ENCODE measurements at regions not wholly inside any gene's neighbourhood (a gene's known extent, or its start where the extent isn't known, plus 50 kb on each side); places are given as distances from the start of the nearest gene placed in this dataset.
"Not testable (repeated sequence)": the region's sequence is repeated elsewhere in the genome, so short reads cannot be mapped to it uniquely, and the experiment has no call there.

GRCh38 chr10:27372095-27372494 is 131.5 kb upstream of the ACBD5 start:
- CTCF ChIA-PET: interaction anchor here (0.8 kb wide), 1 partner anchor 12 kb away, joined by 4 read pairs; no protein-coding TSS in a partner anchor
- Mint-ChIP-seq H3K27ac (no peak overlapping the region), H3K9me3 (no peaks in the 10 kb centered on the region), H3K36me3 (ENCODE audit: low read depth) (no peaks in the 10 kb centered on the region), H3K4me3 (no peak overlapping the region), H3K27me3 (peaks cover 2% of the 10 kb centered on the region), H3K4me1 (peaks cover 4% of the 10 kb centered on the region)
- intact Hi-C loops (cut with micrococcal nuclease): no loop called here
- ATAC-seq (ENCODE audit: low read depth) (no peak), DNase-seq (no peak)
- POLR2A ChIA-PET: no interaction called here
- TF ChIP-seq CTCF (IDR thresholded peaks at IDR 0.05): no peak

DNA sequence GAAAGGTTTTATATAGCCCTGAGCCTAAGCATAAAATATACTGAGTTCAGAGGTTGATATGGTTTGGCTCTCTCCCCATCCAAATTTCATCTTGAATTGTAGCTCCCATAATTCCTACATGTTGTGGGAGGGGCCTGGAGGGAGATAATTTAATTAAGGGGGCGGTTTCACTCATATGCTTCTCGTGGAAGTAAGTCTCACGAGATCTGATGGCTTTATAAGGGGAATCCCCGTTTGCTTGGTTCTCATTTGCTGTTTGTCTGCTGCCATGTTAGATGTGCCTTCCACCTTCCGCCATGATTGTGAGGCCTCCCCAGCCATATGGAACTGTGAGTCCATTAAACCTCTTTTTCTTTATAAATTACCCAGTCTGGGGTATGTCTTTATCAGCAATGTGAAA is 130.8 kb upstream of the ACBD5 start:
- CTCF ChIA-PET: not testable (repeated sequence)
- intact Hi-C loops (cut with micrococcal nuclease): loop anchor here (2.0 kb wide), 1 partner anchor 869 kb away; no protein-coding TSS in a partner anchor

GRCh38 chr10:27369880-27370279 is 129.3 kb upstream of the ACBD5 start:
- POLR2A ChIA-PET: no interaction called here
- ATAC-seq (ENCODE audit: low read depth) (no peak), DNase-seq (no peak)
- Mint-ChIP-seq H3K27me3 (peaks cover 2% of the 10 kb centered on the region), H3K9me3 (no peaks in the 10 kb centered on the region), H3K4me1 (peaks cover 14% of the 10 kb centered on the region), H3K36me3 (ENCODE audit: low read depth) (no peaks in the 10 kb centered on the region), H3K4me3 (no peak overlapping the region), H3K27ac (no peak overlapping the region)
- CTCF ChIA-PET: interaction anchor here (0.6 to 1.8 kb wide), 5 partner anchors 10 to 1062 kb away, joined by 3 to 12 read pairs (median 4); no protein-coding TSS in a partner anchor
- no peak for TF ChIP-seq CTCF (IDR thresholded peaks at IDR 0.05)
- intact Hi-C loops (cut with micrococcal nuclease): loop anchor here (1.0 to 10.0 kb wide), 7 partner anchors 215 to 1012 kb away; partner anchors contain the start of genes MASTL, MKX and YME1L1

More for the DNA sequence above, 130.8 kb upstream of the ACBD5 start:
- POLR2A ChIA-PET; DNase-seq; H3K9me3 Mint-ChIP-seq; H3K27me3 Mint-ChIP-seq; H3K27ac Mint-ChIP-seq; H3K36me3 Mint-ChIP-seq (ENCODE audit: low read depth); ATAC-seq (ENCODE audit: low read depth); H3K4me3 Mint-ChIP-seq: not testable (repeated sequence)
- peaks cover 11% of the 10 kb centered on the region for H3K4me1 Mint-ChIP-seq

GRCh38 chr10:27368706-27369105 is 128.1 kb upstream of the ACBD5 start:
- ATAC-seq (ENCODE audit: low read depth) (no peak), DNase-seq (no peak)
- intact Hi-C loops (cut with micrococcal nuclease): loop anchor here (5.0 to 10.0 kb wide), 3 partner anchors 214 to 726 kb away; partner anchors contain the start of genes MASTL, MKX and YME1L1
- Mint-ChIP-seq H3K4me3 (no peak overlapping the region), H3K27me3 (peaks cover 2% of the 10 kb centered on the region), H3K36me3 (ENCODE audit: low read depth) (no peaks in the 10 kb centered on the region), H3K4me1 (peaks cover 14% of the 10 kb centered on the region), H3K9me3 (no peaks in the 10 kb centered on the region), H3K27ac (no peak overlapping the region)
- ChIA-PET POLR2A (no interaction called here), CTCF (interaction anchor here (1.2 to 1.8 kb wide), 4 partner anchors 8 to 874 kb away, joined by 3 to 12 read pairs (median 5); no protein-coding TSS in a partner anchor)
- no peak for TF ChIP-seq CTCF (IDR thresholded peaks at IDR 0.05)

DNA sequence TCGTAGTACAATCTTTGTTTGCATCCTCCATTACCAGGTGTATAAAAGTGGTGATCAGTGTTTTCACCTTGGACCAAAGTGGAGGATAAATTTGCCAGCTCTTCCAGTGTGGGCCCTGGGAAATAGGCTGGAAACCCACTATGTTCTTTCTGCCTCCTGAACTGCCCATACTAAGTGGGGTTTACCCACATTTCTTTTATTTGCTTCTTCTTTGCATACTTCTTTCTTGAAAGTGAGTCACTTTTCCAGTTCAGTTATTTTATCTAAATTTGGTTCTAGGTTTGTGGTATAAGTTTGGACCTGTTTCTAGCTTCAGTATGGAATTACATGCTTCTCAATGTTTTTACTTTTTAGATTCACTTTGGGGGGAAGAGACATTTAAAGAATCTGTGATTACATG is 126.2 kb upstream of the ACBD5 start:
- Mint-ChIP-seq H3K4me3 (peak overlapping the region; percentile 53), H3K9me3 (no peaks in the 10 kb centered on the region), H3K27me3 (no peaks in the 10 kb centered on the region), H3K27ac (peak overlapping the region; percentile 43), H3K4me1 (peaks cover 14% of the 10 kb centered on the region), H3K36me3 (ENCODE audit: low read depth) (no peaks in the 10 kb centered on the region)
- intact Hi-C loops (cut with micrococcal nuclease): loop anchor here (5.0 to 10.0 kb wide), 3 partner anchors 212 to 724 kb away; partner anchors contain the start of genes MASTL, MKX and YME1L1
- DNase-seq: no peak
- TF ChIP-seq CTCF (IDR thresholded peaks at IDR 0.05): no peak
- ChIA-PET POLR2A (interaction anchor here (0.5 to 1.3 kb wide), 3 partner anchors 125 to 792 kb away, joined by 5 to 7 read pairs (median 5); partner anchors contain the start of gene MASTL), CTCF (no interaction called here)
- peak; percentile 49 for ATAC-seq (ENCODE audit: low read depth)

Measured in activated B cell treated with CpG ODN at 0.5 μM for 24 hours (primary cell).